Endothelial cell of umbilical vein (primary cell): ENCODE measurements at regions not wholly inside any gene's neighbourhood (a gene's known extent, or its start where the extent isn't known, plus 50 kb on each side); places are given as distances from the start of the nearest gene placed in this dataset.

Source experiments
- BruUV-seq: library from RNA; stranded (reverse); fragments of 400-500 nt; replicated peaks from 2 replicates; lab custom pipeline; 2021; lab: Mats Ljungman, UMichigan
- CTCF ChIA-PET: fragments of 300-600, 350-600 bp; sonication (Branson Sonifier 250); formaldehyde crosslinking; loops from one replicate; lab custom pipeline; 2021; ENCODE audit warnings: antibody characterized with exemption, inconsistent platforms; lab: Charles Lee
- POLR2A ChIA-PET: fragments of 300-600, 350-600 bp; sonication (Branson Sonifier 250); formaldehyde crosslinking; loops from one replicate; lab custom pipeline; 2021; ENCODE audit warnings: antibody characterized with exemption, inconsistent platforms; lab: Charles Lee
- DNase-seq: peaks from one replicate; pipeline ENCODE4 v3.0.0-alpha.2; 2011; ENCODE audit warnings: low read depth, low spot score
- FAIRE-seq: peaks from 2 replicates; lab custom pipeline; 2011; peaks lifted over from hg19 to GRCh38; lab: Jason Lieb, UNC
- H2AFZ ChIP-seq: 2 replicates; pipeline ENCODE4 v1.6.0; 2012; ENCODE audit warnings: low read depth, low read length, control low read depth, inconsistent platforms
- H3K27ac ChIP-seq: 2 replicates; pipeline ENCODE4 v1.5.1; 2011; ENCODE audit warnings: low read depth, mild to moderate bottlenecking, control low read depth, low read length, moderate library complexity; ENCODE audit not compliant: insufficient read depth
- H3K27me3 ChIP-seq, 2 experiments: 2 replicates each; pipeline versions ENCODE4 v1.6.0 to v1.6.1; 2011; ENCODE audit warnings: low read length in 2 of 2, mixed read lengths in 1 of 2; ENCODE audit not compliant: control insufficient read depth in 2 of 2, insufficient read depth in 2 of 2
- H3K36me3 ChIP-seq, 2 experiments: 2 replicates in 1 of 2; 3 replicates in 1 of 2; pipeline ENCODE4 v1.5.1; 2011; ENCODE audit warnings: low read length in 2 of 2, mild to moderate bottlenecking in 1 of 2, moderate library complexity in 1 of 2; ENCODE audit not compliant: control insufficient read depth in 2 of 2, insufficient read depth in 2 of 2; ENCODE audit errors: extremely low read depth in 1 of 2
- H3K4me1 ChIP-seq: 3 replicates; pipeline ENCODE4 v1.5.1; 2011; ENCODE audit warnings: mild to moderate bottlenecking, low read length; ENCODE audit not compliant: control insufficient read depth, insufficient read depth; ENCODE audit errors: extremely low read depth
- H3K4me2 ChIP-seq: 2 replicates; pipeline ENCODE4 v1.6.1; 2011; ENCODE audit warnings: low read length, control low read depth, mixed read lengths; ENCODE audit not compliant: insufficient read depth
- H3K4me3 ChIP-seq, 3 experiments: fragments of 200-600 bp in 1 of 3; sonication (generic), shearing (Covaris generic) in 1 of 3; replicated peaks in 1 of 3; 2 replicates each; pipeline ENCODE4 v1.5.1; 2011 to 2016; ENCODE audit warnings: control low read depth in 3 of 3, low read length in 3 of 3, mild to moderate bottlenecking in 2 of 3, inconsistent platforms in 1 of 3, low read depth in 1 of 3, moderate library complexity in 1 of 3; ENCODE audit not compliant: insufficient read depth in 1 of 3
- H3K79me2 ChIP-seq: 2 replicates; pipeline ENCODE4 v1.6.0; 2012; ENCODE audit warnings: low read length, inconsistent platforms; ENCODE audit not compliant: control insufficient read depth, insufficient read depth
- H3K9ac ChIP-seq: replicated peaks from 2 replicates; pipeline ENCODE3; 2011; ENCODE audit warnings: low read length, control low read depth; ENCODE audit not compliant: insufficient read depth; ENCODE audit errors: extremely low read depth
- H3K9me1 ChIP-seq: replicated peaks from 3 replicates; pipeline ENCODE4 v1.6.0; 2011; ENCODE audit warnings: mild to moderate bottlenecking, low read length; ENCODE audit not compliant: control insufficient read depth, insufficient read depth; ENCODE audit errors: extremely low read depth
- H3K9me3 ChIP-seq: replicated peaks from 2 replicates; pipeline ENCODE4 v1.5.1; 2012; ENCODE audit warnings: low read length, inconsistent platforms; ENCODE audit not compliant: control insufficient read depth, insufficient read depth
- H4K20me1 ChIP-seq: replicated peaks from 2 replicates; pipeline ENCODE3; 2011; ENCODE audit warnings: mild to moderate bottlenecking, low read length; ENCODE audit not compliant: control insufficient read depth, insufficient read depth; ENCODE audit errors: extremely low read depth
- EZH2 ChIP-seq: IDR thresholded peaks from 2 replicates; pipeline ENCODE4 v1.6.1; 2012; ENCODE audit warnings: borderline replicate concordance, low read depth, mild to moderate bottlenecking, moderate library complexity, low read length, inconsistent platforms; ENCODE audit not compliant: severe bottlenecking
- FOS ChIP-seq: IDR thresholded peaks from 2 replicates; pipeline ENCODE4 v1.6.1; 2011; ENCODE audit warnings: mild to moderate bottlenecking, low read length, moderate library complexity, borderline replicate concordance; ENCODE audit not compliant: insufficient read depth
- GATA2 ChIP-seq: IDR thresholded peaks from 2 replicates; pipeline ENCODE4 v1.7.0; 2011; ENCODE audit warnings: low read depth, mild to moderate bottlenecking, moderate library complexity, mixed read lengths, low read length; ENCODE audit not compliant: insufficient read length, insufficient read depth
- JUN ChIP-seq: IDR thresholded peaks from 2 replicates; pipeline ENCODE4 v1.6.1; 2011; ENCODE audit warnings: borderline replicate concordance, low read depth; ENCODE audit not compliant: insufficient read length, insufficient read depth
- MYC ChIP-seq: IDR thresholded peaks from one replicate; pipeline ENCODE4 v1.6.1; 2011; ENCODE audit warnings: mild to moderate bottlenecking, low read depth, low read length
- POLR2A ChIP-seq: IDR thresholded peaks from 2 replicates; pipeline ENCODE4 v1.6.1; 2012; ENCODE audit warnings: low read depth, mild to moderate bottlenecking, control low read depth, low read length
- POLR2AphosphoS5 ChIP-seq: IDR thresholded peaks from 2 replicates; pipeline ENCODE4 v1.6.1; 2012; ENCODE audit warnings: low read depth, mild to moderate bottlenecking, control low read depth, low read length, moderate library complexity; ENCODE audit not compliant: insufficient read depth
- dilution Hi-C: fragments of 300-500 bp; cut with MboI; formaldehyde crosslinking; loops from one replicate; pipeline ENCODE4 v1.15.0; 2019; ENCODE audit warnings: low sequenced_read_pairs; ENCODE audit not compliant: extremely low pct_ligation_motif_present
- intact Hi-C: fragments of 100-400 bp; cut with micrococcal nuclease; formaldehyde crosslinking; loops from one replicate; pipeline ENCODE4 v1.10.0; 2022
- TF ChIP-seq, protein P1 (sequence below), 2 donors: IDR thresholded peaks; 1 replicate in 1 of 2; 2 replicates in 1 of 2; pipeline ENCODE4 v1.5.1; 2011; ENCODE audit warnings: low read length in 2 of 2, mild to moderate bottlenecking in 2 of 2, moderate library complexity in 2 of 2, control low read depth in 1 of 2, inconsistent platforms in 1 of 2, low read depth in 1 of 2; ENCODE audit not compliant: insufficient read depth in 1 of 2; ENCODE audit errors: extremely low read depth in 1 of 2
- TF ChIP-seq, protein P2 (sequence below): IDR thresholded peaks from 2 replicates; pipeline ENCODE4 v1.6.1; 2011; ENCODE audit not compliant: insufficient read depth, insufficient read length

DNA sequence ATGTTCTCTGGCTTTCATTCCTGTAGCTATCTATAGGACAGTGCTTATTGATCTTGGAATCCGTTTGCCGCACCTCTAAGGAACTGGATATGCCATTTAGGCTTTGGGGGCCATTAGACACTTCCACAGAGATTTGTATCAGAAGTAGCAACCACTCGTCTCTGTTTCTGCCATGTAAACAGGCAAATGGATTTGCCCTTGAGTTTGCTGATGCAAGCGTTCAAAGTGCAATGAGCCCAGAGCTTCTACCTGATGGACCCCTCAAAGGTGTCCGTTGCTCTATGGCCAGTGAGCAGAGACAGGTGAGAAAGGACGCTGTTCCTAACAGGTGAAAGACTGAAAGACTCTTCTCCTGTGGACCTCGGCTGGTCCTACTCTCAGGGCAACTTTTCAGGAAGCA, 302.9 kb downstream of the ZNF536 start:
- dilution Hi-C loops (no loop called here), intact Hi-C loops (no loop called here)
- no peak for TF ChIP-seq GATA2
- TF ChIP-seq MYC, result no peak
- no peak for TF ChIP-seq EZH2
- TF ChIP-seq, protein P1, sequence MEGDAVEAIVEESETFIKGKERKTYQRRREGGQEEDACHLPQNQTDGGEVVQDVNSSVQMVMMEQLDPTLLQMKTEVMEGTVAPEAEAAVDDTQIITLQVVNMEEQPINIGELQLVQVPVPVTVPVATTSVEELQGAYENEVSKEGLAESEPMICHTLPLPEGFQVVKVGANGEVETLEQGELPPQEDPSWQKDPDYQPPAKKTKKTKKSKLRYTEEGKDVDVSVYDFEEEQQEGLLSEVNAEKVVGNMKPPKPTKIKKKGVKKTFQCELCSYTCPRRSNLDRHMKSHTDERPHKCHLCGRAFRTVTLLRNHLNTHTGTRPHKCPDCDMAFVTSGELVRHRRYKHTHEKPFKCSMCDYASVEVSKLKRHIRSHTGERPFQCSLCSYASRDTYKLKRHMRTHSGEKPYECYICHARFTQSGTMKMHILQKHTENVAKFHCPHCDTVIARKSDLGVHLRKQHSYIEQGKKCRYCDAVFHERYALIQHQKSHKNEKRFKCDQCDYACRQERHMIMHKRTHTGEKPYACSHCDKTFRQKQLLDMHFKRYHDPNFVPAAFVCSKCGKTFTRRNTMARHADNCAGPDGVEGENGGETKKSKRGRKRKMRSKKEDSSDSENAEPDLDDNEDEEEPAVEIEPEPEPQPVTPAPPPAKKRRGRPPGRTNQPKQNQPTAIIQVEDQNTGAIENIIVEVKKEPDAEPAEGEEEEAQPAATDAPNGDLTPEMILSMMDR (IDR thresholded peaks at IDR 0.05; ENCODE audit: extremely low read depth in 1 of 2, insufficient read depth in 1 of 2, low read depth in 1 of 2, low read length in 2 of 2), result no peak
- no peak for TF ChIP-seq POLR2A
- TF ChIP-seq FOS, result no peak
- TF ChIP-seq, protein P2, sequence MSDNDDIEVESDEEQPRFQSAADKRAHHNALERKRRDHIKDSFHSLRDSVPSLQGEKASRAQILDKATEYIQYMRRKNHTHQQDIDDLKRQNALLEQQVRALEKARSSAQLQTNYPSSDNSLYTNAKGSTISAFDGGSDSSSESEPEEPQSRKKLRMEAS, result no peak
- no peak for TF ChIP-seq POLR2AphosphoS5
- no peak for TF ChIP-seq JUN
- H3K36me3 ChIP-seq, result no peaks in the 10 kb centered on the region
- H3K79me2 ChIP-seq, result no peaks in the 10 kb centered on the region
- no peaks in the 10 kb centered on the region for H3K27me3 ChIP-seq
- no peaks in the 10 kb centered on the region for H4K20me1 ChIP-seq
- no peak overlapping the region for H3K9ac ChIP-seq
- ChIA-PET CTCF (interaction anchor here (1.6 kb wide), 1 partner anchor 8 kb away, joined by 9 read pairs; no protein-coding TSS in a partner anchor), POLR2A (no interaction called here)
- H3K27ac ChIP-seq, result no peak overlapping the region
- no peaks in the 10 kb centered on the region for H3K9me1 ChIP-seq
- H3K4me2 ChIP-seq, result no peak overlapping the region
- no peaks in the 10 kb centered on the region for H3K4me1 ChIP-seq
- BruUV-seq, result no TSS peak
- no peak overlapping the region for H3K4me3 ChIP-seq
- no peak overlapping the region for H2AFZ ChIP-seq
- no peak for DNase-seq
- H3K9me3 ChIP-seq, result no peaks in the 10 kb centered on the region
- no peak for FAIRE-seq
